ENCODE measurements at regions not wholly inside any gene's neighbourhood (a gene's known extent, or its start where the extent isn't known, plus 50 kb on each side); places are given as distances from the start of the nearest gene placed in this dataset.

- TF ChIP-seq GABPA (IDR thresholded peaks at IDR 0.05; ENCODE audit: low read depth) (no peak), REST (IDR thresholded peaks at IDR 0.05; ENCODE audit: insufficient replicate concordance, low read depth) (no peak), POLR2AphosphoS5 (IDR thresholded peaks at IDR 0.05; ENCODE audit: low read depth) (no peak), SPI1 (IDR thresholded peaks at IDR 0.05; ENCODE audit: borderline replicate concordance, low read depth) (no peak), CTCF (IDR thresholded peaks at IDR 0.05; ENCODE audit: insufficient read depth, low read length) (no peak)
- Histone ChIP-seq H3K4me3 (replicated peaks; ENCODE audit: insufficient read depth, low read length) (no peak overlapping the region), H3K27ac (replicated peaks) (no peak overlapping the region), H3K27me3 (ENCODE audit: insufficient read depth, poor library complexity, severe bottlenecking) (no peaks in the 10 kb centered on the region)
- no peak for DNase-seq (ENCODE audit: low read depth in 1 of 2, low spot score in 1 of 2)
Measured at GRCh38 chr2:111616651-111617218, 267.3 kb downstream of the ANAPC1 start.

GRCh38 chr2:111617299-111618225 is 266.4 kb downstream of the ANAPC1 start:
- no peak overlapping the region for H3K4me3 ChIP-seq (replicated peaks; ENCODE audit: insufficient read depth, low read length)
- peak overlapping the region; percentile 73 for H3K27ac ChIP-seq (replicated peaks)
- peak; percentile 67 to 70 for DNase-seq (ENCODE audit: low read depth in 1 of 2, low spot score in 1 of 2)
- TF ChIP-seq REST (IDR thresholded peaks at IDR 0.05; ENCODE audit: insufficient replicate concordance, low read depth) (no peak), SPI1 (IDR thresholded peaks at IDR 0.05; ENCODE audit: borderline replicate concordance, low read depth) (no peak), POLR2AphosphoS5 (IDR thresholded peaks at IDR 0.05; ENCODE audit: low read depth) (no peak), GABPA (IDR thresholded peaks at IDR 0.05; ENCODE audit: low read depth) (no peak), CTCF (IDR thresholded peaks at IDR 0.05; ENCODE audit: insufficient read depth, low read length) (no peak)
- H3K27me3 ChIP-seq (ENCODE audit: insufficient read depth, poor library complexity, severe bottlenecking): no peaks in the 10 kb centered on the region

- Histone ChIP-seq H3K4me3 (replicated peaks; ENCODE audit: insufficient read depth, low read length) (no peak overlapping the region), H3K27ac (replicated peaks) (peak overlapping the region; percentile 73), H3K27me3 (ENCODE audit: insufficient read depth, poor library complexity, severe bottlenecking) (no peaks in the 10 kb centered on the region)
- peak; percentile 60 to 88 for DNase-seq (ENCODE audit: low read depth in 1 of 2, low spot score in 1 of 2)
- no peak for TF ChIP-seq GABPA (IDR thresholded peaks at IDR 0.05; ENCODE audit: low read depth)
- TF ChIP-seq POLR2AphosphoS5 (IDR thresholded peaks at IDR 0.05; ENCODE audit: low read depth): peak; percentile 41; the same call in 1 of the 2 replicates
- peak; percentile 50 for TF ChIP-seq REST (IDR thresholded peaks at IDR 0.05; ENCODE audit: insufficient replicate concordance, low read depth)
- 0 out of 2 replicates have a peak, but pooled peaks have one; percentile 32 for TF ChIP-seq SPI1 (IDR thresholded peaks at IDR 0.05; ENCODE audit: borderline replicate concordance, low read depth)
Measured at GRCh38 chr2:111618226-111618977, 265.6 kb downstream of the ANAPC1 start.
